H1 (cell line): ENCODE measurements at regions not wholly inside any gene's neighbourhood (a gene's known extent, or its start where the extent isn't known, plus 50 kb on each side); places are given as distances from the start of the nearest gene placed in this dataset.
"Not testable (repeated sequence)": the region's sequence is repeated elsewhere in the genome, so short reads cannot be mapped to it uniquely, and the experiment has no call there.

Source experiments
- CTCF ChIA-PET: fragments of 300-600 bp; sonication (Branson Sonifier 250); formaldehyde crosslinking; loops from one replicate; lab custom pipeline; 2021; ENCODE audit not compliant: partially characterized antibody; lab: Charles Lee
- POLR2A ChIA-PET: fragments of 300-600 bp; sonication (Branson Sonifier 250); formaldehyde crosslinking; loops from one replicate; lab custom pipeline; 2021; ENCODE audit warnings: inconsistent platforms; ENCODE audit not compliant: partially characterized antibody; lab: Charles Lee
- DNase-seq, 2 experiments: peaks; one replicate each; pipeline versions ENCODE4 v3.0.0 to v3.0.0-alpha.2; 2010 to 2022; ENCODE audit warnings: low spot score in 2 of 2, low read depth in 1 of 2, mixed read lengths in 1 of 2
- FAIRE-seq: peaks from 2 replicates; lab custom pipeline; 2011; peaks lifted over from hg19 to GRCh38; lab: Jason Lieb, UNC
- H2AFZ ChIP-seq: 2 replicates; pipeline ENCODE4 v1.8.1; 2012; ENCODE audit warnings: low read length, inconsistent platforms
- H2AK5ac ChIP-seq: 2 replicates; pipeline ENCODE4 v1.6.1; 2013; ENCODE audit warnings: low read depth, low read length
- H2BK120ac ChIP-seq: replicated peaks from 2 replicates; pipeline ENCODE3; 2013; ENCODE audit warnings: low read depth, low read length, inconsistent platforms
- H2BK12ac ChIP-seq: 2 replicates; pipeline ENCODE4 v1.6.1; 2013; ENCODE audit warnings: low read depth, low read length
- H2BK15ac ChIP-seq: 2 replicates; pipeline ENCODE4 v1.6.1; 2013; ENCODE audit warnings: low read length
- H2BK20ac ChIP-seq: 2 replicates; pipeline ENCODE4 v1.6.1; 2013; ENCODE audit warnings: low read length
- H2BK5ac ChIP-seq: 2 replicates; pipeline ENCODE4 v1.6.1; 2013; ENCODE audit warnings: low read depth, low read length
- H3K14ac ChIP-seq: 2 replicates; pipeline ENCODE4 v1.6.1; 2013; ENCODE audit warnings: inconsistent platforms; ENCODE audit not compliant: insufficient read length
- H3K18ac ChIP-seq: 2 replicates; pipeline ENCODE4 v1.6.1; 2013; ENCODE audit warnings: low read length; ENCODE audit errors: extremely low read depth
- H3K23ac ChIP-seq: 2 replicates; pipeline ENCODE4 v1.6.1; 2013; ENCODE audit warnings: inconsistent platforms; ENCODE audit not compliant: insufficient read length
- H3K23me2 ChIP-seq: 2 replicates; pipeline ENCODE4 v1.6.1; 2013; ENCODE audit warnings: low read depth, low read length
- H3K27ac ChIP-seq: 2 replicates; pipeline ENCODE4 v1.6.1; 2011; ENCODE audit warnings: low read depth, low read length, inconsistent platforms
- H3K27me3 ChIP-seq, 4 experiments: replicated peaks in 1 of 4; 1 replicate in 1 of 4; 2 replicates in 3 of 4; pipeline versions ENCODE4 v1.6.1 to v1.8.1; 2011 to 2013; ENCODE audit warnings: low read length in 3 of 4, mild to moderate bottlenecking in 3 of 4, inconsistent platforms in 2 of 4, mixed read lengths in 2 of 4, moderate library complexity in 1 of 4; ENCODE audit not compliant: control insufficient read depth in 3 of 4, insufficient read depth in 3 of 4; ENCODE audit errors: extremely low read depth in 1 of 4
- H3K36me3 ChIP-seq, 4 experiments: 2 replicates each; pipeline versions ENCODE4 v1.6.1 to v1.8.1; 2011 to 2013; ENCODE audit warnings: mild to moderate bottlenecking in 4 of 4, low read length in 3 of 4, moderate library complexity in 2 of 4, control low read depth in 1 of 4, inconsistent platforms in 1 of 4; ENCODE audit not compliant: insufficient read depth in 4 of 4, control insufficient read depth in 2 of 4
- H3K4ac ChIP-seq: replicated peaks from 2 replicates; pipeline ENCODE3; 2013; ENCODE audit warnings: low read length, low read depth, mixed read lengths, inconsistent platforms; ENCODE audit not compliant: insufficient read length
- H3K4me1 ChIP-seq, 4 experiments: replicated peaks in 1 of 4; 1 replicate in 1 of 4; 2 replicates in 3 of 4; pipeline versions ENCODE4 v1.6.1 to v1.8.1; 2011 to 2013; ENCODE audit warnings: low read length in 3 of 4, inconsistent platforms in 2 of 4, mixed read lengths in 1 of 4; ENCODE audit not compliant: insufficient read depth in 4 of 4, control insufficient read depth in 3 of 4
- H3K4me2 ChIP-seq, 2 experiments: 2 replicates each; pipeline versions ENCODE4 v1.6.1 to v1.8.1; 2011 to 2013; ENCODE audit warnings: low read depth in 2 of 2, low read length in 2 of 2, control low read depth in 1 of 2, inconsistent platforms in 1 of 2, mild to moderate bottlenecking in 1 of 2; ENCODE audit not compliant: insufficient read depth in 1 of 2
- H3K4me3 ChIP-seq, 4 experiments: fragments of 200-600, 300-600 bp in 1 of 4; sonication (generic), shearing (Covaris generic), sonication (Bioruptor Twin) in 1 of 4; 2 replicates each; pipeline versions ENCODE4 v1.5.1 to v1.8.1; 2011 to 2016; ENCODE audit warnings: low read length in 4 of 4, low read depth in 3 of 4, control low read depth in 2 of 4, inconsistent platforms in 2 of 4, mild to moderate bottlenecking in 2 of 4, mixed read lengths in 1 of 4, moderate library complexity in 1 of 4; ENCODE audit not compliant: insufficient read depth in 2 of 4; ENCODE audit errors: extremely low read depth in 1 of 4
- H3K56ac ChIP-seq: replicated peaks from 2 replicates; pipeline ENCODE3; 2013; ENCODE audit warnings: low read depth, mild to moderate bottlenecking, mixed read lengths, low read length, inconsistent platforms; ENCODE audit not compliant: insufficient read length
- H3K79me1 ChIP-seq: 2 replicates; pipeline ENCODE4 v1.6.1; 2013; ENCODE audit warnings: low read depth, low read length, control low read depth
- H3K79me2 ChIP-seq, 2 experiments: 2 replicates each; pipeline versions ENCODE4 v1.6.1 to v1.8.1; 2012 to 2013; ENCODE audit warnings: low read length in 2 of 2, mild to moderate bottlenecking in 2 of 2, inconsistent platforms in 1 of 2; ENCODE audit not compliant: insufficient read depth in 2 of 2, control insufficient read depth in 1 of 2
- H3K9ac ChIP-seq, 4 experiments: replicated peaks in 1 of 4; 1 replicate in 1 of 4; 2 replicates in 3 of 4; pipeline versions ENCODE4 v1.6.1 to v1.8.1; 2011 to 2013; ENCODE audit warnings: low read depth in 3 of 4, low read length in 3 of 4, control low read depth in 2 of 4, mild to moderate bottlenecking in 2 of 4, moderate library complexity in 2 of 4, inconsistent platforms in 1 of 4; ENCODE audit errors: extremely low read depth in 1 of 4
- H3K9me3 ChIP-seq, 2 experiments: 2 replicates each; pipeline versions ENCODE4 v1.6.1 to v1.8.1; 2012 to 2013; ENCODE audit warnings: mild to moderate bottlenecking in 2 of 2, moderate library complexity in 2 of 2, control low read depth in 1 of 2, inconsistent platforms in 1 of 2, low read depth in 1 of 2, low read length in 1 of 2, mixed read lengths in 1 of 2; ENCODE audit not compliant: insufficient read depth in 2 of 2
- H4K20me1 ChIP-seq, 2 experiments: replicated peaks in 1 of 2; 2 replicates each; pipeline versions ENCODE3 to v1.8.1; 2011 to 2013; ENCODE audit warnings: inconsistent platforms in 2 of 2, low read length in 2 of 2, mild to moderate bottlenecking in 1 of 2; ENCODE audit not compliant: insufficient read depth in 2 of 2, control insufficient read depth in 1 of 2
- H4K5ac ChIP-seq: 2 replicates; pipeline ENCODE4 v1.6.1; 2013; ENCODE audit warnings: low read length, low read depth, mixed read lengths, inconsistent platforms; ENCODE audit not compliant: insufficient read length
- H4K8ac ChIP-seq: 2 replicates; pipeline ENCODE4 v1.8.0; 2013; ENCODE audit warnings: mild to moderate bottlenecking, moderate library complexity, low read length, inconsistent platforms; ENCODE audit not compliant: insufficient read depth; ENCODE audit errors: extremely low read depth
- H4K91ac ChIP-seq: replicated peaks from 2 replicates; pipeline ENCODE3; 2013; ENCODE audit warnings: low read length, mixed read lengths, inconsistent platforms; ENCODE audit not compliant: insufficient read length
- WGBS, 2 experiments: shearing (Covaris generic) in 1 of 2; methylation state at CpG; one replicate each; pipeline versions ENCODE4 v1.1.6 to v1.1.7; 2013 to 2015; ENCODE audit warnings: low lambda C conversion rate in 2 of 2, mixed read lengths in 2 of 2, inconsistent platforms in 1 of 2, low coverage in 1 of 2, missing lambda C conversion rate in 1 of 2; ENCODE audit not compliant: insufficient replicate concordance in 2 of 2, insufficient coverage in 1 of 2, insufficient read length in 1 of 2; ENCODE audit errors: extremely low coverage in 1 of 2, missing lambda C conversion rate in 1 of 2; 5-methylcytosine and 5-hydroxymethylcytosine counted together

DNA sequence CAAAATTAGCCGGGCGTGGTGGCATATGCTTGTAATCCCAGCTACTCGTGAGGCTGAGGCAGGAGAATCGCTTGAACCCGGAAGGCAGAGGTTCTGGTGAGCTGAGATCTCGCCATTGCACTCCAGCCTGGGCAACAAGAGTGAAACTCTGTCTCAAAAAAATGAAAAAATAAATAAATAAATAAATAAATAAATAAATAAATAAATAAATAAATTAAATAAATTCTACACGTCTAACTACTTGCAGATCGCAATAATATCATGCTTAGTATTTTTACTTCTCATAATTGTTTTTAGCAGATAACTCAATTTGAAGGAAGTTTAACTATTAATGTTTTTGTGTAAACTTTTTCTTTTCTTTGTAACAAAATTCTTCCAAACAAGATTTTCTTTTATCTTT, 234.0 kb upstream of the NRIP1 start:
- CTCF ChIA-PET, H3K56ac ChIP-seq, H3K4me1 ChIP-seq, H3K27me3 ChIP-seq, H3K14ac ChIP-seq, H2BK15ac ChIP-seq, H2AK5ac ChIP-seq, H3K36me3 ChIP-seq, H2BK12ac ChIP-seq, DNase-seq, H4K20me1 ChIP-seq, POLR2A ChIA-PET, H3K18ac ChIP-seq, H2AFZ ChIP-seq, H4K5ac ChIP-seq, H2BK120ac ChIP-seq, H4K8ac ChIP-seq, H3K4me2 ChIP-seq, H3K79me1 ChIP-seq, H2BK5ac ChIP-seq, H3K23me2 ChIP-seq, H3K9ac ChIP-seq, H3K4ac ChIP-seq, H4K91ac ChIP-seq, H2BK20ac ChIP-seq, H3K23ac ChIP-seq, H3K27ac ChIP-seq, H3K4me3 ChIP-seq, H3K79me2 ChIP-seq, FAIRE-seq: not testable (repeated sequence)
- peaks cover 7 to 11% of the 10 kb centered on the region in 2 experiments; a peak in 2 of 4 replicates for H3K9me3 ChIP-seq
- 92% methylated on average over 8 of the region's 8 CpGs; no CpG with 5 or more reads in 1 of the 2 experiments for WGBS, 2 experiments
